HG02798 (cell line): ENCODE measurements at regions not wholly inside any gene's neighbourhood (a gene's known extent, or its start where the extent isn't known, plus 50 kb on each side); places are given as distances from the start of the nearest gene placed in this dataset.
"Not testable (repeated sequence)": the region's sequence is repeated elsewhere in the genome, so short reads cannot be mapped to it uniquely, and the experiment has no call there.

ENCODE experiments used
- ATAC-seq: cut with Tn5 transposase; IDR thresholded peaks from one replicate; pipeline ENCODE4 v1.9.1; 2021; ENCODE audit warnings: mild to moderate bottlenecking; ENCODE audit not compliant: unreplicated experiment, poor library complexity

GRCh38 chr2:228613133-228613850, 431.8 kb upstream of the SPHKAP start:
- ATAC-seq = peak; percentile 67

- no peak for ATAC-seq
Measured at GRCh38 chr2:228611171-228611570, 429.7 kb upstream of the SPHKAP start.

GRCh38 chr2:228602288-228602687, 420.8 kb upstream of the SPHKAP start:
- no peak for ATAC-seq

GRCh38 chr2:228600265-228600664, 418.8 kb upstream of the SPHKAP start:
- ATAC-seq = no peak

GRCh38 chr2:228599781-228600180, 418.3 kb upstream of the SPHKAP start:
- ATAC-seq = no peak

GRCh38 chr2:228599297-228599696, 417.8 kb upstream of the SPHKAP start:
- no peak for ATAC-seq

GRCh38 chr2:228597032-228597431, 415.5 kb upstream of the SPHKAP start:
- ATAC-seq = no peak

GRCh38 chr2:228594012-228594411, 412.5 kb upstream of the SPHKAP start:
- ATAC-seq = no peak

GRCh38 chr2:228592925-228593324, 411.4 kb upstream of the SPHKAP start:
- ATAC-seq = no peak

- peak; percentile 80 for ATAC-seq
Measured at GRCh38 chr2:228590681-228591080, 409.2 kb upstream of the SPHKAP start.

GRCh38 chr2:228589115-228589514, 407.6 kb upstream of the SPHKAP start:
- ATAC-seq = no peak

GRCh38 chr2:228581731-228582130, 400.2 kb upstream of the SPHKAP start:
- ATAC-seq = no peak

- no peak for ATAC-seq
Measured at GRCh38 chr2:228575897-228576296, 394.4 kb upstream of the SPHKAP start.

GRCh38 chr2:228568275-228568674, 386.8 kb upstream of the SPHKAP start:
- not testable (repeated sequence) for ATAC-seq

GRCh38 chr2:228561816-228562215, 380.3 kb upstream of the SPHKAP start:
- ATAC-seq = no peak

- no peak for ATAC-seq
Measured at GRCh38 chr2:228559774-228560415, 378.4 kb upstream of the SPHKAP start.

- no peak for ATAC-seq
Measured at GRCh38 chr2:228556717-228557116, 375.2 kb upstream of the SPHKAP start.

GRCh38 chr2:228549441-228550007, 368.0 kb upstream of the SPHKAP start:
- no peak for ATAC-seq

- ATAC-seq = no peak
Measured at GRCh38 chr2:228548230-228548629, 366.7 kb upstream of the SPHKAP start.

- no peak for ATAC-seq
Measured at GRCh38 chr2:228545748-228546145, 364.3 kb upstream of the SPHKAP start.

GRCh38 chr2:228545041-228545747, 363.7 kb upstream of the SPHKAP start:
- ATAC-seq = no peak
